ENCODE measurements at regions not wholly inside any gene's neighbourhood (a gene's known extent, or its start where the extent isn't known, plus 50 kb on each side); places are given as distances from the start of the nearest gene placed in this dataset.

- no peaks in the 10 kb centered on the region for H3K36me3 ChIP-seq (ENCODE audit: insufficient read depth, low read length, poor library complexity, severe bottlenecking)
- H3K27ac ChIP-seq (ENCODE audit: low read depth, low read length, poor library complexity, severe bottlenecking) = peak overlapping the region; percentile 24
- no TSS peak for BruUV-seq (replicated peaks)
- ChIA-PET CTCF (no interaction called here), POLR2A (ENCODE audit: low non-redundant PET) (no interaction called here)
- no peak for DNase-seq (ENCODE audit: low spot score)
- TF ChIP-seq EZH2 (IDR thresholded peaks at IDR 0.05; ENCODE audit: borderline replicate concordance, low read depth, low read length, poor library complexity, severe bottlenecking) (no peak), CTCF (conservative IDR thresholded peaks at IDR 0.05; ENCODE audit: low read depth, low read length) (no peak)
- no peaks in the 10 kb centered on the region for H3K27me3 ChIP-seq (replicated peaks; ENCODE audit: insufficient read depth, low read depth, low read length, poor library complexity)
- intact Hi-C loops (cut with micrococcal nuclease; ENCODE audit: unreplicated experiment) = no loop called here
- no peaks in the 10 kb centered on the region for H3K9me3 ChIP-seq (ENCODE audit: low read depth, low read length, poor library complexity, severe bottlenecking)
- H3K4me3 ChIP-seq (ENCODE audit: low read depth, low read length, poor library complexity, severe bottlenecking) = no peak overlapping the region
- H3K4me1 ChIP-seq (ENCODE audit: insufficient read depth, low read length, poor library complexity, severe bottlenecking) = peaks cover 26% of the 10 kb centered on the region
Observed at GRCh38 chr1:201598396-201598795, 59.5 kb downstream of the NAV1 start.

- Histone ChIP-seq H3K9me3 (ENCODE audit: low read depth, low read length, poor library complexity, severe bottlenecking) (no peaks in the 10 kb centered on the region), H3K4me1 (ENCODE audit: insufficient read depth, low read length, poor library complexity, severe bottlenecking) (peaks cover 29% of the 10 kb centered on the region), H3K4me3 (ENCODE audit: low read depth, low read length, poor library complexity, severe bottlenecking) (no peak overlapping the region), H3K27ac (ENCODE audit: low read depth, low read length, poor library complexity, severe bottlenecking) (no peak overlapping the region), H3K27me3 (replicated peaks; ENCODE audit: insufficient read depth, low read depth, low read length, poor library complexity) (no peaks in the 10 kb centered on the region), H3K36me3 (ENCODE audit: insufficient read depth, low read length, poor library complexity, severe bottlenecking) (no peaks in the 10 kb centered on the region)
- TF ChIP-seq CTCF (conservative IDR thresholded peaks at IDR 0.05; ENCODE audit: low read depth, low read length) = no peak
- no peak for TF ChIP-seq EZH2 (IDR thresholded peaks at IDR 0.05; ENCODE audit: borderline replicate concordance, low read depth, low read length, poor library complexity, severe bottlenecking)
- POLR2A ChIA-PET (ENCODE audit: low non-redundant PET) = no interaction called here
- DNase-seq (ENCODE audit: low spot score) = no peak
- no TSS peak for BruUV-seq (replicated peaks)
- CTCF ChIA-PET = no interaction called here
- intact Hi-C loops (cut with micrococcal nuclease; ENCODE audit: unreplicated experiment) = no loop called here
Observed at GRCh38 chr1:201598973-201599372, 60.0 kb downstream of the NAV1 start.

DNA sequence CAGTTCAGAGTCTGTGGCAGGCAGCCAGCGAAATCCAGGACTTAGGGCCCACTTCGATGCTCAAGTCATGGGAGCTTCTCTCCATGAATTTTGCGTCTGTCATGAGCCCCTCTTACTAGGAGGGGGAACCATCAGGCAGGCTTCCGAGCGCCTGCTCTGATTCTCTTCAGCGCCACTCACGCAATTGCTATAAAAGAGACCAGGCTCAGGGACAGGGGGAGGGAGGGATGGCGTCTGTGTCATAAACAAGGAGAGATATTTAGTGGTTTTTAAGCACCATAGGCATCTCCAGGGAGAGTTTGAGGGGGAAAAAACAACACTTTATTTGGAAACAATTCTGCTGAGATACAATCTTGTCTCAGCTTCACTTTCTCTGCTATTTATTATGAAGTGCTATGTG lies 60.6 kb downstream of the NAV1 start:
- H3K27ac ChIP-seq (ENCODE audit: low read depth, low read length, poor library complexity, severe bottlenecking) = no peak overlapping the region
- H3K4me3 ChIP-seq (ENCODE audit: low read depth, low read length, poor library complexity, severe bottlenecking) = no peak overlapping the region
- no peaks in the 10 kb centered on the region for H3K36me3 ChIP-seq (ENCODE audit: insufficient read depth, low read length, poor library complexity, severe bottlenecking)
- TF ChIP-seq CTCF (conservative IDR thresholded peaks at IDR 0.05; ENCODE audit: low read depth, low read length) = no peak
- no peak for DNase-seq (ENCODE audit: low spot score)
- intact Hi-C loops (cut with micrococcal nuclease; ENCODE audit: unreplicated experiment) = no loop called here
- no TSS peak for BruUV-seq (replicated peaks)
- ChIA-PET CTCF (no interaction called here), POLR2A (ENCODE audit: low non-redundant PET) (no interaction called here)
- peaks cover 29% of the 10 kb centered on the region for H3K4me1 ChIP-seq (ENCODE audit: insufficient read depth, low read length, poor library complexity, severe bottlenecking)
- no peaks in the 10 kb centered on the region for H3K27me3 ChIP-seq (replicated peaks; ENCODE audit: insufficient read depth, low read depth, low read length, poor library complexity)
- no peaks in the 10 kb centered on the region for H3K9me3 ChIP-seq (ENCODE audit: low read depth, low read length, poor library complexity, severe bottlenecking)
